ENCODE measurements at regions not wholly inside any gene's neighbourhood (a gene's known extent, or its start where the extent isn't known, plus 50 kb on each side); places are given as distances from the start of the nearest gene placed in this dataset.

DNA sequence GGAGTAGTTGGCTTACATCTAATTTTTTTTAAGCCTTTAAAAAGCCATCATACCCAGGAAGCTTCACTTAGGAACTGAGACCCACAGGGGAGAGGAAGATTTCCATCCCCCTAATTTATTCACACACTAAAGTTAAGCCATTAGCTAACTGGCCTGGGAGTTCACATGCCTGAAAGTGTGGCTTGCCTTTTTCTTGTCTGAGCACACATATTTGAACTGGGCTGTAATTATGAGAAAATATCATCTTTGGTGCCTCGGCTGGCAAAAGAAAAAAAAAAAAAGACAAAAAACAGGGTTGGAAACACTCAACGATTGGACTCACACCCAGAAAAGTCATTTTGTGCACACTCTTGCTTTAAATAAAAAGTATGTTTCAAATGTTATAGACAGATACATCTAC, 847.3 kb downstream of the MAT2B start:
- TF ChIP-seq, protein P1, sequence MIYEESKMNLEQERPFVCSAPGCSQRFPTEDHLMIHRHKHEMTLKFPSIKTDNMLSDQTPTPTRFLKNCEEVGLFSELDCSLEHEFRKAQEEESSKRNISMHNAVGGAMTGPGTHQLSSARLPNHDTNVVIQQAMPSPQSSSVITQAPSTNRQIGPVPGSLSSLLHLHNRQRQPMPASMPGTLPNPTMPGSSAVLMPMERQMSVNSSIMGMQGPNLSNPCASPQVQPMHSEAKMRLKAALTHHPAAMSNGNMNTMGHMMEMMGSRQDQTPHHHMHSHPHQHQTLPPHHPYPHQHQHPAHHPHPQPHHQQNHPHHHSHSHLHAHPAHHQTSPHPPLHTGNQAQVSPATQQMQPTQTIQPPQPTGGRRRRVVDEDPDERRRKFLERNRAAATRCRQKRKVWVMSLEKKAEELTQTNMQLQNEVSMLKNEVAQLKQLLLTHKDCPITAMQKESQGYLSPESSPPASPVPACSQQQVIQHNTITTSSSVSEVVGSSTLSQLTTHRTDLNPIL (CRISPR knock-in tag; IDR thresholded peaks at IDR 0.05; ENCODE audit: low read depth), result no peak
- TF ChIP-seq OSR1 (CRISPR knock-in tag; IDR thresholded peaks at IDR 0.05), result no peak
- TF ChIP-seq, protein P2, sequence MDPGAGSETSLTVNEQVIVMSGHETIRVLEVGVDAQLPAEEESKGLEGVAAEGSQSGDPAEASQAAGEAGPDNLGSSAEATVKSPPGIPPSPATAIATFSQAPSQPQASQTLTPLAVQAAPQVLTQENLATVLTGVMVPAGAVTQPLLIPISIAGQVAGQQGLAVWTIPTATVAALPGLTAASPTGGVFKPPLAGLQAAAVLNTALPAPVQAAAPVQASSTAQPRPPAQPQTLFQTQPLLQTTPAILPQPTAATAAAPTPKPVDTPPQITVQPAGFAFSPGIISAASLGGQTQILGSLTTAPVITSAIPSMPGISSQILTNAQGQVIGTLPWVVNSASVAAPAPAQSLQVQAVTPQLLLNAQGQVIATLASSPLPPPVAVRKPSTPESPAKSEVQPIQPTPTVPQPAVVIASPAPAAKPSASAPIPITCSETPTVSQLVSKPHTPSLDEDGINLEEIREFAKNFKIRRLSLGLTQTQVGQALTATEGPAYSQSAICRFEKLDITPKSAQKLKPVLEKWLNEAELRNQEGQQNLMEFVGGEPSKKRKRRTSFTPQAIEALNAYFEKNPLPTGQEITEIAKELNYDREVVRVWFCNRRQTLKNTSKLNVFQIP (CRISPR knock-in tag; IDR thresholded peaks at IDR 0.05; ENCODE audit: borderline replicate concordance, low read depth), result no peak
- TF ChIP-seq GLIS3 (CRISPR knock-in tag; IDR thresholded peaks at IDR 0.05), result no peak
- TF ChIP-seq, protein P3, sequence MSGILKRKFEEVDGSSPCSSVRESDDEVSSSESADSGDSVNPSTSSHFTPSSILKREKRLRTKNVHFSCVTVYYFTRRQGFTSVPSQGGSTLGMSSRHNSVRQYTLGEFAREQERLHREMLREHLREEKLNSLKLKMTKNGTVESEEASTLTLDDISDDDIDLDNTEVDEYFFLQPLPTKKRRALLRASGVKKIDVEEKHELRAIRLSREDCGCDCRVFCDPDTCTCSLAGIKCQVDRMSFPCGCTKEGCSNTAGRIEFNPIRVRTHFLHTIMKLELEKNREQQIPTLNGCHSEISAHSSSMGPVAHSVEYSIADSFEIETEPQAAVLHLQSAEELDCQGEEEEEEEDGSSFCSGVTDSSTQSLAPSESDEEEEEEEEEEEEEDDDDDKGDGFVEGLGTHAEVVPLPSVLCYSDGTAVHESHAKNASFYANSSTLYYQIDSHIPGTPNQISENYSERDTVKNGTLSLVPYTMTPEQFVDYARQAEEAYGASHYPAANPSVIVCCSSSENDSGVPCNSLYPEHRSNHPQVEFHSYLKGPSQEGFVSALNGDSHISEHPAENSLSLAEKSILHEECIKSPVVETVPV (CRISPR knock-in tag; IDR thresholded peaks at IDR 0.05), result no peak
- TF ChIP-seq SNAI2 (CRISPR knock-in tag; IDR thresholded peaks at IDR 0.05), result no peak
- no peak for TF ChIP-seq RARB (CRISPR knock-in tag; IDR thresholded peaks at IDR 0.05)
- TF ChIP-seq, protein P4, sequence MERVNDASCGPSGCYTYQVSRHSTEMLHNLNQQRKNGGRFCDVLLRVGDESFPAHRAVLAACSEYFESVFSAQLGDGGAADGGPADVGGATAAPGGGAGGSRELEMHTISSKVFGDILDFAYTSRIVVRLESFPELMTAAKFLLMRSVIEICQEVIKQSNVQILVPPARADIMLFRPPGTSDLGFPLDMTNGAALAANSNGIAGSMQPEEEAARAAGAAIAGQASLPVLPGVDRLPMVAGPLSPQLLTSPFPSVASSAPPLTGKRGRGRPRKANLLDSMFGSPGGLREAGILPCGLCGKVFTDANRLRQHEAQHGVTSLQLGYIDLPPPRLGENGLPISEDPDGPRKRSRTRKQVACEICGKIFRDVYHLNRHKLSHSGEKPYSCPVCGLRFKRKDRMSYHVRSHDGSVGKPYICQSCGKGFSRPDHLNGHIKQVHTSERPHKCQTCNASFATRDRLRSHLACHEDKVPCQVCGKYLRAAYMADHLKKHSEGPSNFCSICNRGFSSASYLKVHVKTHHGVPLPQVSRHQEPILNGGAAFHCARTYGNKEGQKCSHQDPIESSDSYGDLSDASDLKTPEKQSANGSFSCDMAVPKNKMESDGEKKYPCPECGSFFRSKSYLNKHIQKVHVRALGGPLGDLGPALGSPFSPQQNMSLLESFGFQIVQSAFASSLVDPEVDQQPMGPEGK (CRISPR knock-in tag; IDR thresholded peaks at IDR 0.05; ENCODE audit: borderline replicate concordance), result no peak
- no peak for TF ChIP-seq ZNF565 (CRISPR knock-in tag; conservative IDR thresholded peaks at IDR 0.05; ENCODE audit: low read depth)

Data from SK-N-SH treated with all-trans-retinoic acid at 6 μM for 48 hours (cell line).